ENCODE measurements at regions not wholly inside any gene's neighbourhood (a gene's known extent, or its start where the extent isn't known, plus 50 kb on each side); places are given as distances from the start of the nearest gene placed in this dataset.

DNA sequence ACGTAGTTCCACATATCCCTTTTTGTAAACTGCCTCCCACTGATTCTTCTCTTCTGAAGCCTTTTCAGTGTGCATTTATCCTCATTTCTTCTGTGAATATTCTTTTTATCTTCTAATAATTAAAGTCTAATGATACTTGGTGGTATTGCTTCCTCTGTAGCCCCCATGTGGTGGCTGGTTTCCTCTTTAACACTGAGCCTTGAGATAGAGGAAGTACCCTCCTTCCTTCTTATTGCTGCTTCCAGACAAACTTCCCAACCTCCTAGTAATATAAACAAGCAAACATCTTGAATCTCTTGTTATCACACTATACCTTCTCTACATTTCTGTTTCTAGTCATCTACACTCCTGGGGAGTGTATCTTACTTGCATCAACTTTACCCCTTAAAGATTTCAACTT lies 310.5 kb upstream of the GIMD1 start:
- TF ChIP-seq, protein P1, sequence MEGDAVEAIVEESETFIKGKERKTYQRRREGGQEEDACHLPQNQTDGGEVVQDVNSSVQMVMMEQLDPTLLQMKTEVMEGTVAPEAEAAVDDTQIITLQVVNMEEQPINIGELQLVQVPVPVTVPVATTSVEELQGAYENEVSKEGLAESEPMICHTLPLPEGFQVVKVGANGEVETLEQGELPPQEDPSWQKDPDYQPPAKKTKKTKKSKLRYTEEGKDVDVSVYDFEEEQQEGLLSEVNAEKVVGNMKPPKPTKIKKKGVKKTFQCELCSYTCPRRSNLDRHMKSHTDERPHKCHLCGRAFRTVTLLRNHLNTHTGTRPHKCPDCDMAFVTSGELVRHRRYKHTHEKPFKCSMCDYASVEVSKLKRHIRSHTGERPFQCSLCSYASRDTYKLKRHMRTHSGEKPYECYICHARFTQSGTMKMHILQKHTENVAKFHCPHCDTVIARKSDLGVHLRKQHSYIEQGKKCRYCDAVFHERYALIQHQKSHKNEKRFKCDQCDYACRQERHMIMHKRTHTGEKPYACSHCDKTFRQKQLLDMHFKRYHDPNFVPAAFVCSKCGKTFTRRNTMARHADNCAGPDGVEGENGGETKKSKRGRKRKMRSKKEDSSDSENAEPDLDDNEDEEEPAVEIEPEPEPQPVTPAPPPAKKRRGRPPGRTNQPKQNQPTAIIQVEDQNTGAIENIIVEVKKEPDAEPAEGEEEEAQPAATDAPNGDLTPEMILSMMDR (IDR thresholded peaks at IDR 0.05) = no peak
- TF ChIP-seq EZH2 (IDR thresholded peaks at IDR 0.05; ENCODE audit: borderline replicate concordance, insufficient read depth, low read depth, low read length, poor library complexity, severe bottlenecking) = no peak

Measured in B cell (primary cell).